ENCODE measurements at regions not wholly inside any gene's neighbourhood (a gene's known extent, or its start where the extent isn't known, plus 50 kb on each side); places are given as distances from the start of the nearest gene placed in this dataset.
"Not testable (repeated sequence)": the region's sequence is repeated elsewhere in the genome, so short reads cannot be mapped to it uniquely, and the experiment has no call there.

DNA sequence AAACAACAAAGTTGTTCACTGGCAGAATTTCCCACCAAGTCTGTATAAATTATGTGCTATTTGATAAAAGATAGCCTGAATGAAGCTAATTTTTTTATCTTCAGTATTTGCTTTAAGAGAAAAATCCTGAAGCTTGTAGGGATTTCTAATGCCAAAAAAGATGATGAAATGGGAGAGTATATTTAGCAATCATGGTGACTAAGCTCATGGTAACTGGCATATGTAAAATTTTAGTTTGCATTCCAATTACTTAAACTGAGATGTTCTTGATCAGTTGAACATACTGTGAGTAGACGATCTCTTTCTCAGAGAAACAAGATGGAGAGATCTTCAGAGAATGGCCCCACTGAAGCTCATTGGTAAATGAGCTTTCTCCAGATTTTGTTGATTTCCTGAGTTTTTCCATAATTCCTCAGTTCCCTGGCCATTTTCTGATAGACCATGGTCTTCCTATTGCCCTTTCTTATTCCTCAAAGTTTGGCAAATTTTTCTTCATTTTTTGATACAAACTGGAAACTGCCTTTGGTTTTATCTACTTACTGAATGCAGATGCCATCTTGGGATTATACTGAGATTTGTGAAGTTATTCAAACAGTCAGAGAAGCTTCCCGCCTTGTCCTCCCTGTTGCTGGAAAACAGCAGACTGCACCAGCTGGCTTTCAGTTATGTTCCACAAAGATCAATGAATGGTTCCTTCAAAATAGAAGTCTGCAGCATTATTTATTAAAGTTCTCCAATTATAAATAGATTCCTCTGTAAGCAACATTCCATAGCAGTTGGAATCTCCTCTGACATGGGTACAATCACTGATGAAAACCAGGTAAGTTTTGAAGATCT, 68.3 kb upstream of the ALOX12 start:
- ATAC-seq (no peak), DNase-seq (no peak)
- peaks cover 6% of the 10 kb centered on the region for H3K36me3 Mint-ChIP-seq (ENCODE audit: low read depth)
- H3K4me1 Mint-ChIP-seq: peaks cover 29% of the 10 kb centered on the region
- no peak overlapping the region for H3K27ac Mint-ChIP-seq
- no peak overlapping the region for H3K4me3 Mint-ChIP-seq
- H3K9me3 Mint-ChIP-seq: peaks cover 6% of the 10 kb centered on the region
- no peaks in the 10 kb centered on the region for H3K27me3 Mint-ChIP-seq

DNA sequence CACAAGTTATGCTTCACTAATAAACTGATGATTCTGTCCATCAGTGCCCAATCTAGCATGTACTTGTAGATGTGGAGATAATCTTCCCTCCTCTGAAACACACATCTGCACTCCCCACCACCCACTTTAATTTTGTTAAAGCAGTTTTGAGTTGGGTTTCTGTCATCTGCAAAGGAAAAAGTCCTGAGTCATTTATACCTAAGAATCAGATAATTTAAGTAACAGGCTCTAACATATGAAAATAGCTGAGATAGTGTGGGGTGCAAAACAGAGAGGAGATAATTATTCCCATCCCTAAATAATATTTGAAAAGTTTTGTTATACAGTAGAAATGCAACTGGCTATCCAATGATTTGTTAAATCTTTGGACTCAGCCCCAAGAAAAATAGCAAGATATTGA, 67.7 kb upstream of the ALOX12 start:
- DNase-seq: no peak
- Mint-ChIP-seq H3K27me3 (no peaks in the 10 kb centered on the region), H3K4me1 (peaks cover 23% of the 10 kb centered on the region), H3K4me3 (no peak overlapping the region), H3K9me3 (peaks cover 6% of the 10 kb centered on the region), H3K27ac (no peak overlapping the region), H3K36me3 (ENCODE audit: low read depth) (peaks cover 6% of the 10 kb centered on the region)
- no peak for ATAC-seq

DNA sequence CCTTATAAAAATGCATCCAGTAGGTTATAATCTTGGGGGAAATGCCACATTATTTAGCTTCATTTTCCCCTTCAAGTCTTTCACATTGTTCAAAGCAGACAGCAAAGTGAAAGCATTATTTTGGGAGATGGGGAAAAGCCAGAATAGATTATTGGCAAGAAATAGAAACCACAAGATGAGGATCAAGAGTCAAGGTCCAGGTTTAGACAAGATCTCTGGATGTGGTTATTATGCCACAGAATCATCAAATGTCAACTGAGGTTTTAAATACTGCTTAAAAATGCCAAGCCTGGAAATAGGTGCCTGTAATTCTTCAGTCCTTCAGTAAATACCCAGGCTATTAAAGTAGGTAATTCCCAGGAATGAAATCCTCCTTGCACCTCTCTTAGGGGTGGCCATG, 65.1 kb upstream of the ALOX12 start:
- peaks cover 6% of the 10 kb centered on the region for H3K9me3 Mint-ChIP-seq
- peaks cover 4% of the 10 kb centered on the region for H3K36me3 Mint-ChIP-seq (ENCODE audit: low read depth)
- no peak overlapping the region for H3K27ac Mint-ChIP-seq
- H3K4me3 Mint-ChIP-seq: no peak overlapping the region
- H3K27me3 Mint-ChIP-seq: no peaks in the 10 kb centered on the region
- H3K4me1 Mint-ChIP-seq: peaks cover 9% of the 10 kb centered on the region
- DNase-seq (no peak), ATAC-seq (no peak)

DNA sequence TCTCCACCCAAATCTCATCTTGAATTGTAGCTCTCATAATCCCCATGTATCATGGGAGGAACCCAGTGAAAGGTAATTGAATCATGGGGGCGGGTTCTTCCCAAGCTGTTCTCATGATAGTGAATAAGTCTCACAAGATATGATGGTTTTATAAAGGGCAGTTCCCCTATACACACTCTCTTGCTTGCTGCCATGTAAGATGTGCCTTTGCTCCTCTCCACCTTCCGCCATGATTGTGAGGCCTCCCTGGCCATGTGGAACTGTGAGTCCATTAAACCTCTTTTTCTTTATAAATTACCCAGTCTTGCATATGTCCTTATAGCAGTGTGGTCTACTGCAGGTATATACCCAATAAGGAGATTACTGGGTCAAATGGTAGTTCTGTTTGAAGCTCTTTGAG, 61.3 kb upstream of the ALOX12 start:
- H3K27ac Mint-ChIP-seq; H3K36me3 Mint-ChIP-seq (ENCODE audit: low read depth): not testable (repeated sequence)

DNA sequence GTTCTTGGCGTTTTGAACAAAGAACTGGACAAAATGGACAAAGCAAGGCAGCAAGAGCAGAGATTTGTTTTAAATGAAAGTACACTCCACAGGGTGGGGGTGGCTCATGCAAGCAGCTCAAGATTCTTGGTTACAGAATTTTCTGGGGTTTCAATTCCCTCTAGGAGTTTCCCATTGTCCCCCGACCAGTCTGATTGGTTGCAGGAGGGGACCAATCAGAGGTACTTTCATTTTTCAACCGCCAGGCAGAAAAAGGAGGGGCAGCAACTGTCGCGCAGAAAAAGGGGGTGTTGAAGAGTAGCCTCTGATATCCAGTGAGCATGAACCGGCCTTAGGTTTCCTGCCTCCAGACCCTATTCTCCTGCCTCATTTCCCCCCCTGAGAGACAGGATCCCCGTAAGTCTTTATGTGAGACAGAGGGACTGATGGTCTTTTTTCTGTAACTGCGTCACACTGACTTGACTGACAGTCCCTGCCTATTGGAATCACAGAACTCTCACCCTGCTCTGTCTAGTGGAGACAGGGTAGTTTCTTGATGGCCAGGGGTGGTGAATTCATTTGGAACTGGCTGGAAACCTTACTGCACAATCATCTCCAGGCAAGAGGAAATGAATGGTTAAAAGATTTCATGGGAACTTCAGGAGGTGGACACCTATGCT, 59.4 kb upstream of the ALOX12 start:
- ATAC-seq: peak; percentile 28
- peak overlapping the region; percentile 51 for H3K4me3 Mint-ChIP-seq
- peaks cover 4% of the 10 kb centered on the region for H3K36me3 Mint-ChIP-seq (ENCODE audit: low read depth)
- DNase-seq: no peak
- no peak overlapping the region for H3K27ac Mint-ChIP-seq
- H3K27me3 Mint-ChIP-seq: no peaks in the 10 kb centered on the region
- peaks cover 8% of the 10 kb centered on the region for H3K4me1 Mint-ChIP-seq
- H3K9me3 Mint-ChIP-seq: peaks cover 6% of the 10 kb centered on the region

More for the DNA sequence above, 61.3 kb upstream of the ALOX12 start:
- not testable (repeated sequence) for ATAC-seq, H3K4me3 Mint-ChIP-seq, H3K27me3 Mint-ChIP-seq, DNase-seq, H3K9me3 Mint-ChIP-seq, H3K4me1 Mint-ChIP-seq

DNA sequence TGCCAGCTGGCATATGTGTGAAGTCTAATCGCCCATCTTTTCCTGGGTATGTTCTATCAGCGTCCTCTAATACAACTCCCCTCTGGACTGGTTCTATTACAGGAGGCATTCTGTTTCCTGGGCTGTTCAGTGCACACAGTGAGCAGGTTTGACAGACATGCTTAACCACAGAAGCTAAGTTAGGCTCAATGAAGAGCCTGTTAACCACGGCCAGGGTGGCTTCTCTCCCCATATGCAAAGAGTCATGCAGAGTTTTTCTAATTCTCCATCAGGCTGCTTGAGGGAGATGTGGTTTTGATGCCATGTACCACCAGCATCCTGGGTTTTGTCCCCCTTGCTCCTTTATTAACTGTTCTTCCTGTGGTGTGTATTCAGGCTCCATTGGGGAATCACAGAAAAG, 57.2 kb upstream of the ALOX12 start:
- Mint-ChIP-seq H3K9me3 (peaks cover 6% of the 10 kb centered on the region), H3K27ac (no peak overlapping the region), H3K27me3 (no peaks in the 10 kb centered on the region), H3K4me1 (peaks cover 8% of the 10 kb centered on the region), H3K4me3 (no peak overlapping the region), H3K36me3 (ENCODE audit: low read depth) (peaks cover 4% of the 10 kb centered on the region)
- DNase-seq (no peak), ATAC-seq (no peak)

DNA sequence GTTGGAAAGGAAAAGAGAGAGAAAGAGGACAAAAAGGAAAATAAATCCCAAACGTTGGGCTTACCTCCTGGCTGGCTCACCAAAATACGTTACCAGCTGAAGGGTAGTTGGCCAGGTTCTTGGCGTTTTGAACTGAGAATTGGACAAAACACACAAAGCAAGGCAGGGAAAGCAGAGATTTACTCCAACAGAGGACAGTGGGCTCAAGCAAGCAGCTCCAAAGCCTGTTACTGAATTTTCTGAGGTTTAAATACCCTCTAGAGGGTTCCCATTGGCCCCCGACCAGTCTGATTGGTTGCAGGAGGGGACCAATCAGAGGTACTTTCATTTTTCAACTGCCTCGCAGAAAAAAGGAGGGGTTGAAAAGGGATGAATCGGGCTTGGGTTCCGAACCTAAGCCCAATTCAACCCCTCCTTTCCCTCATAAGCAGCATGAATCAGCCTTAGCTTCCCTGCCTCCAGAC, 55.6 kb upstream of the ALOX12 start:
- DNase-seq: no peak
- ATAC-seq: no peak
- H3K4me3 Mint-ChIP-seq: peak overlapping the region; percentile 25

DNA sequence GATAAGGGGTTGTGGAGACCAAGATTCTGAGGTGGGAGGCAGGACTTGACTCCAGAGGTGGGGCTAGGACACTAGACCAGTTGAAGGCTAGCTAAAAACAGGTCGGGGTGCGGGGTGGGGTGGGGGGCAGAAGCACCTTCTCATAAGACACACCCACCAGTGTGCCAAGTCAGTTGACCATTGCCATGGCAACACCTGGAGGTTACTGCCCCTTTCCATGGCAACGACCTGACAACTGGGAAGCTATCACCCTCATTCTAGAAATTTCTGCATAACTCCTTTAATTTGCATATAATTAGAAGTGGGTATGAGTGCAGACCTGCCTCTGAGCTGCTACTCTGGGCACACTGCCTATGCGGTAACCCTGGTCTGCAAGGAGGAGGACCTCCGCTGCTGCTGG, 53.9 kb upstream of the ALOX12 start:
- Mint-ChIP-seq H3K4me1 (peaks cover 4% of the 10 kb centered on the region), H3K27me3 (no peaks in the 10 kb centered on the region), H3K9me3 (no peaks in the 10 kb centered on the region), H3K4me3 (no peak overlapping the region), H3K27ac (no peak overlapping the region), H3K36me3 (ENCODE audit: low read depth) (no peaks in the 10 kb centered on the region)
- ATAC-seq (no peak), DNase-seq (no peak)

More for the DNA sequence above, 55.6 kb upstream of the ALOX12 start:
- Mint-ChIP-seq H3K9me3 (no peaks in the 10 kb centered on the region), H3K27me3 (no peaks in the 10 kb centered on the region), H3K36me3 (ENCODE audit: low read depth) (no peaks in the 10 kb centered on the region), H3K4me1 (peaks cover 8% of the 10 kb centered on the region), H3K27ac (no peak overlapping the region)

DNA sequence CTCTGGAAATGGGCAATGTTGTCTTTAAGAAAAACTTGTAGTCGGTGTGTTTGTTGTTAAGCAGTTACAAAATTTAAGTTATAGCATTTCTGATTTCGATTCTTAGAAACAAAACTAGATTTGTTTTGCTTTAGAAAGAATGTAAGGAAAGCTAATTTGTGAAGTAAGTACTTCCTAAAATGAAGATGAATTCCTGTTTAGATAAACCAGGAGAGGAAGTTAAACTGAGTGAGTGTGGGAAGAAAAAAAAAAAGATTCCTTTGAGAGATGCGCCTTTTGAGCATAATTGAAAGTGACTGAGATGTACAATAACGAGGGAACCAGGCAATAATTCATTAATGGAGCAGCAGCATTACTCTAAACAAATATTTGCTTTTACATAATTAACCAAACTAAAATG, 52.4 kb upstream of the ALOX12 start:
- H3K4me1 Mint-ChIP-seq: peaks cover 11% of the 10 kb centered on the region
- H3K9me3 Mint-ChIP-seq: no peaks in the 10 kb centered on the region
- H3K4me3 Mint-ChIP-seq: no peak overlapping the region
- H3K36me3 Mint-ChIP-seq (ENCODE audit: low read depth): no peaks in the 10 kb centered on the region
- ATAC-seq (no peak), DNase-seq (no peak)
- H3K27me3 Mint-ChIP-seq: no peaks in the 10 kb centered on the region
- H3K27ac Mint-ChIP-seq: no peak overlapping the region

Measured in activated naive CD8-positive, alpha-beta T cell treated with anti-CD3 and anti-CD28 coated beads, Interleukin-2, amount 50 U/mL, for 24 hours (primary cell).